A673 (cell line): ENCODE measurements at regions not wholly inside any gene's neighbourhood (a gene's known extent, or its start where the extent isn't known, plus 50 kb on each side); places are given as distances from the start of the nearest gene placed in this dataset.

ENCODE experiments used
- BruUV-seq: library from RNA; stranded (reverse); fragments of 400-500 nt; replicated peaks from 2 replicates; lab custom pipeline; 2021; lab: Mats Ljungman, UMichigan
- CTCF ChIA-PET: fragments of 300-600 bp; sonication (Branson Sonifier 250); formaldehyde crosslinking; loops from one replicate; lab custom pipeline; 2022; ENCODE audit warnings: antibody characterized with exemption; lab: Charles Lee
- POLR2A ChIA-PET: fragments of 300-600 bp; sonication (Branson Sonifier 250); formaldehyde crosslinking; loops from one replicate; lab custom pipeline; 2022; ENCODE audit warnings: antibody characterized with exemption; ENCODE audit not compliant: low non-redundant PET; lab: Charles Lee
- DNase-seq: peaks from one replicate; pipeline ENCODE4 v3.0.0-alpha.2; 2015; ENCODE audit warnings: low spot score
- H3K27ac ChIP-seq: fragments of 200-600 bp; sonication (generic); 2 replicates; pipeline ENCODE4 v1.5.1; 2016; ENCODE audit warnings: mixed run types, low read depth, mild to moderate bottlenecking, mixed read lengths, antibody characterized with exemption, low read length; ENCODE audit not compliant: poor library complexity, severe bottlenecking
- H3K27me3 ChIP-seq: fragments of 200-600 bp; sonication (generic); replicated peaks from 2 replicates; pipeline ENCODE4 v1.6.1; 2017; ENCODE audit warnings: mixed run types, low read depth, mild to moderate bottlenecking, mixed read lengths, antibody characterized with exemption, low read length; ENCODE audit not compliant: insufficient read depth, poor library complexity
- H3K36me3 ChIP-seq: fragments of 200-600 bp; sonication (generic); 2 replicates; pipeline ENCODE4 v1.6.1; 2016; ENCODE audit warnings: mixed run types, mild to moderate bottlenecking, mixed read lengths, antibody characterized with exemption, low read length; ENCODE audit not compliant: insufficient read depth, poor library complexity, severe bottlenecking
- H3K4me1 ChIP-seq: fragments of 200-600 bp; sonication (generic); 2 replicates; pipeline ENCODE4 v1.6.1; 2017; ENCODE audit warnings: mixed run types, mild to moderate bottlenecking, mixed read lengths, antibody characterized with exemption, low read length; ENCODE audit not compliant: insufficient read depth, poor library complexity, severe bottlenecking
- H3K4me3 ChIP-seq: fragments of 200-600 bp; sonication (generic); 2 replicates; pipeline ENCODE4 v1.5.1; 2016; ENCODE audit warnings: low read depth, mixed run types, mild to moderate bottlenecking, mixed read lengths, low read length; ENCODE audit not compliant: poor library complexity, severe bottlenecking
- H3K9me3 ChIP-seq: fragments of 200-600 bp; sonication (generic); 2 replicates; pipeline ENCODE4 v1.6.1; 2016; ENCODE audit warnings: mixed run types, low read depth, mild to moderate bottlenecking, mixed read lengths, antibody characterized with exemption, low read length; ENCODE audit not compliant: poor library complexity, severe bottlenecking
- CTCF ChIP-seq: fragments of 300-800, 200-600 bp; sonication (generic); conservative IDR thresholded peaks from 2 replicates; pipeline ENCODE4 v1.5.1; 2017; ENCODE audit warnings: low read depth, mild to moderate bottlenecking, antibody characterized with exemption, low read length, moderate library complexity, mixed read lengths
- EZH2 ChIP-seq: fragments of 200-600 bp; sonication (generic); IDR thresholded peaks from 2 replicates; pipeline ENCODE4 v1.6.1; 2017; ENCODE audit warnings: borderline replicate concordance, low read depth, mild to moderate bottlenecking, mixed read lengths, antibody characterized with exemption, low read length; ENCODE audit not compliant: poor library complexity, severe bottlenecking
- intact Hi-C: fragments of 100-400 bp; cut with micrococcal nuclease; formaldehyde crosslinking; loops from one replicate; pipeline ENCODE4 v1.10.0; 2022; ENCODE audit not compliant: unreplicated experiment

- no TSS peak for BruUV-seq
- intact Hi-C loops: no loop called here
- no peak for TF ChIP-seq CTCF
- TF ChIP-seq EZH2: no peak
- no peaks in the 10 kb centered on the region for H3K4me1 ChIP-seq
- no peaks in the 10 kb centered on the region for H3K27me3 ChIP-seq
- DNase-seq: no peak
- no peaks in the 10 kb centered on the region for H3K36me3 ChIP-seq
- H3K27ac ChIP-seq: no peak overlapping the region
- ChIA-PET CTCF (no interaction called here), POLR2A (no interaction called here)
- peaks cover 17% of the 10 kb centered on the region for H3K9me3 ChIP-seq
- no peak overlapping the region for H3K4me3 ChIP-seq
Observed at GRCh38 chr17:14856176-14856575, 408.9 kb downstream of the PMP22 start.

- Histone ChIP-seq H3K4me1 (no peaks in the 10 kb centered on the region), H3K27ac (no peak overlapping the region), H3K27me3 (no peaks in the 10 kb centered on the region), H3K9me3 (peaks cover 19% of the 10 kb centered on the region), H3K4me3 (no peak overlapping the region), H3K36me3 (no peaks in the 10 kb centered on the region)
- CTCF ChIA-PET: no interaction called here
- no TSS peak for BruUV-seq
- intact Hi-C loops: no loop called here
- POLR2A ChIA-PET: no interaction called here
- TF ChIP-seq EZH2: no peak
- TF ChIP-seq CTCF: no peak
- DNase-seq: no peak
Observed at GRCh38 chr17:14854691-14855090, 410.4 kb downstream of the PMP22 start.

GRCh38 chr17:14845591-14846281 is 419.4 kb downstream of the PMP22 start:
- Histone ChIP-seq H3K27ac (no peak overlapping the region), H3K27me3 (no peaks in the 10 kb centered on the region), H3K4me3 (no peak overlapping the region), H3K9me3 (peaks cover 18% of the 10 kb centered on the region), H3K36me3 (no peaks in the 10 kb centered on the region), H3K4me1 (no peaks in the 10 kb centered on the region)
- intact Hi-C loops: no loop called here
- CTCF ChIA-PET: no interaction called here
- BruUV-seq: no TSS peak
- POLR2A ChIA-PET: no interaction called here
- TF ChIP-seq EZH2: no peak
- no peak for DNase-seq
